ENCODE measurements at regions not wholly inside any gene's neighbourhood (a gene's known extent, or its start where the extent isn't known, plus 50 kb on each side); places are given as distances from the start of the nearest gene placed in this dataset.

DNA sequence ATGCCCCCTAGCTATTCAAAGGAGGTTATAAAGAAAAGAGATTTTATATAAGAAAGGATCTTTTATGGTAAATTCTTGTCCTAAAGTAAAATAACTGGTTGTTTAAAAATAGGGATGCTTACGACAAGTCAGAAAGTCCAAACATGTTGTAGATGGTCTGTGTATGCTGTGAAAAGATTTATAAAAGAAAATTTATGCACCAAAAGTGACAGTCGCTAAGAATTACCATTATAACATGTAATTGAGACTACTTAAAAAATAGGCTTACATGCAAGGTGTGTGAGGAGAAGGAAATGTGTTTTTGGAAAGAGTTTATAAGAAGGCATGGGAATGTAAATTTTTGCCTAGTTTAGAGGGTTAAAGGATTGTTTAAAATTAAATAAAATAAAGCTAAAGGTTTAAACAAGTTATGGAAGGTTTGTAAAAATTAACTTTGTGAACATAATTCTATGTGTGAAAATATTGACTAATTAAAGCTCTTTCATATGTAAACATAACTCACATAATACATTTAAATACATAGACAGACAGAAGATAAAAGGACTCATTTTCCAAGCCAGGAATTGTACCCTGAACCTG, 118.5 kb downstream of the LYZL1 start:
- no peak overlapping the region for H3K4me3 ChIP-seq (ENCODE audit: low read length)
- no peak for DNase-seq (ENCODE audit: low read depth)
- TF ChIP-seq CTCF (conservative IDR thresholded peaks at IDR 0.05; ENCODE audit: low read length): no peak

All from AG10803 (cell line).